Keratinocyte (primary cell): ENCODE measurements at regions not wholly inside any gene's neighbourhood (a gene's known extent, or its start where the extent isn't known, plus 50 kb on each side); places are given as distances from the start of the nearest gene placed in this dataset.

ENCODE experiments used
- DNase-seq: peaks from one replicate; pipeline ENCODE4 v3.0.0-alpha.2; 2011; ENCODE audit warnings: low read depth, missing footprints, low spot score
- FAIRE-seq: peaks from 2 replicates; lab custom pipeline; 2011; peaks lifted over from hg19 to GRCh38; lab: Jason Lieb, UNC
- H2AFZ ChIP-seq: 2 replicates; pipeline ENCODE4 v1.6.0; 2012; ENCODE audit warnings: low read length, control low read depth, inconsistent platforms; ENCODE audit not compliant: control insufficient read depth
- H3K27ac ChIP-seq: 2 replicates; pipeline ENCODE4 v1.5.1; 2011; ENCODE audit warnings: low read length; ENCODE audit not compliant: control insufficient read depth, insufficient read depth
- H3K27me3 ChIP-seq: 3 replicates; pipeline ENCODE4 v1.6.0; 2011; ENCODE audit warnings: low read length; ENCODE audit not compliant: control insufficient read depth, insufficient read depth; ENCODE audit errors: extremely low read depth
- H3K36me3 ChIP-seq, 2 experiments: 2 replicates in 1 of 2; 3 replicates in 1 of 2; pipeline ENCODE4 v1.5.1; 2011; ENCODE audit warnings: low read length in 2 of 2, mild to moderate bottlenecking in 1 of 2; ENCODE audit not compliant: control insufficient read depth in 2 of 2, insufficient read depth in 2 of 2; ENCODE audit errors: extremely low read depth in 1 of 2
- H3K4me1 ChIP-seq: 3 replicates; pipeline ENCODE4 v1.5.1; 2011; ENCODE audit warnings: low read length; ENCODE audit not compliant: control insufficient read depth, insufficient read depth; ENCODE audit errors: extremely low read depth
- H3K4me2 ChIP-seq: 3 replicates; pipeline ENCODE4 v1.6.0; 2011; ENCODE audit warnings: low read depth, low read length; ENCODE audit not compliant: control insufficient read depth, insufficient read depth; ENCODE audit errors: extremely low read depth
- H3K4me3 ChIP-seq, 3 experiments: fragments of 200-600 bp in 1 of 3; sonication (generic) in 1 of 3; 2 replicates in 2 of 3; 3 replicates in 1 of 3; pipeline ENCODE4 v1.5.1; 2011 to 2016; ENCODE audit warnings: low read length in 3 of 3, mild to moderate bottlenecking in 3 of 3, control low read depth in 2 of 3, inconsistent platforms in 1 of 3, low read depth in 1 of 3, mixed read lengths in 1 of 3, mixed run types in 1 of 3, moderate library complexity in 1 of 3; ENCODE audit not compliant: control insufficient read depth in 2 of 3, insufficient read depth in 2 of 3; ENCODE audit errors: extremely low read depth in 1 of 3
- H3K79me2 ChIP-seq: 2 replicates; pipeline ENCODE4 v1.6.0; 2012; ENCODE audit warnings: low read length; ENCODE audit not compliant: control insufficient read depth, insufficient read depth
- H3K9ac ChIP-seq: 3 replicates; pipeline ENCODE4 v1.6.0; 2011; ENCODE audit warnings: low read length; ENCODE audit not compliant: control insufficient read depth, insufficient read depth; ENCODE audit errors: extremely low read depth
- H3K9me1 ChIP-seq: 3 replicates; pipeline ENCODE4 v1.6.0; 2011; ENCODE audit warnings: low read length; ENCODE audit not compliant: control insufficient read depth, insufficient read depth; ENCODE audit errors: extremely low read depth
- H3K9me3 ChIP-seq: 2 replicates; pipeline ENCODE4 v1.5.1; 2012; ENCODE audit warnings: low read depth, low read length; ENCODE audit not compliant: control insufficient read depth
- H4K20me1 ChIP-seq: 3 replicates; pipeline ENCODE4 v1.6.0; 2011; ENCODE audit warnings: low read length; ENCODE audit not compliant: control insufficient read depth, insufficient read depth; ENCODE audit errors: extremely low read depth
- EZH2 ChIP-seq: IDR thresholded peaks from one replicate; pipeline ENCODE4 v1.6.1; 2012; ENCODE audit warnings: inconsistent platforms, mild to moderate bottlenecking, low read length, moderate library complexity
- dilution Hi-C: fragments of 300-500 bp; cut with MboI; formaldehyde crosslinking; loops from one replicate; pipeline ENCODE4 v1.7.0; 2020; ENCODE audit warnings: low sequenced_read_pairs; ENCODE audit not compliant: extremely low pct_ligation_motif_present
- TF ChIP-seq, protein P1 (sequence below), 3 experiments: IDR thresholded peaks in 1 of 3; conservative IDR thresholded peaks in 1 of 3; optimal IDR thresholded peaks in 1 of 3; 2 replicates in 2 of 3; 3 replicates in 1 of 3; pipeline versions ENCODE3 to v1.5.1; 2011; ENCODE audit warnings: low read length in 3 of 3, mild to moderate bottlenecking in 3 of 3, moderate library complexity in 2 of 3, control low read depth in 1 of 3, inconsistent platforms in 1 of 3; ENCODE audit not compliant: insufficient read depth in 2 of 3; ENCODE audit errors: extremely low read depth in 1 of 3

DNA sequence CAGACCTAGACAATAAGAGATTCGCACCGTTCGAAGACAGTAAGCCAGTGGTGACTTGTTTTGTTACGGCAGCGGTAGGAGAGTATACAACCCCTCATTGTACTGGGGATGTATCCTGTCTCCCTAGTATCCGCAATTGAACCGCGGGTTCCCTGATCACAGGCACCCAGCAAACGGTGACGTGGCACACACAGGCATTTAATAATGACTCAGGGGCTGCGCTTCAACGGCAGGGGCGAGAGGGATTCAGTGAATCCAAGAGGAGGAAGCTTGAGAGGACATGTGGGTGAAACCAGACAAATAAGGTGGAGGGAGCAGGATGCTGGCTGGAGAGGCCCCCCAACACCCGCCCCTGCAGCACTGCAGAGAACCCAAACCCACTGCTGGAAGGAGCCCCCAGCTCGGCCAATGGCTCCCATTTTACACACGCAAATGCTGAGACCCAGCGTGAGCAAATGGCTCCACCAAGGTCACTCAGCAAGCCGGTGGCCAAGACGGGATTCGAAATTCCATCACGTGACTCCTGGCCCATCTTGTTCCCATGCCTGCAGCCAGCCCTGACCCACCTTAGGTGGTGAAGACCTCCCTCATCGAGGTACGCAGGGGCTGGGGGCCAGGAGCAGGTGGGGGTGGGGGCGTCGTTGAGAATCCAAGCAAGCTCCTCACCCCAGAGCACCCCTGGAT, 149.9 kb downstream of the SYF2 start:
- dilution Hi-C loops: no loop called here
- no peaks in the 10 kb centered on the region for H3K9me3 ChIP-seq
- no peak overlapping the region for H3K4me2 ChIP-seq
- H2AFZ ChIP-seq: no peak overlapping the region
- no peak overlapping the region for H3K4me3 ChIP-seq
- H3K9me1 ChIP-seq: no peaks in the 10 kb centered on the region
- no peaks in the 10 kb centered on the region for H3K79me2 ChIP-seq
- H3K36me3 ChIP-seq: no peaks in the 10 kb centered on the region
- DNase-seq (no peak), FAIRE-seq (no peak)
- H3K4me1 ChIP-seq: no peaks in the 10 kb centered on the region
- no peaks in the 10 kb centered on the region for H4K20me1 ChIP-seq
- no peak overlapping the region for H3K27ac ChIP-seq
- no peak overlapping the region for H3K9ac ChIP-seq
- no peak for TF ChIP-seq EZH2
- TF ChIP-seq, protein P1, sequence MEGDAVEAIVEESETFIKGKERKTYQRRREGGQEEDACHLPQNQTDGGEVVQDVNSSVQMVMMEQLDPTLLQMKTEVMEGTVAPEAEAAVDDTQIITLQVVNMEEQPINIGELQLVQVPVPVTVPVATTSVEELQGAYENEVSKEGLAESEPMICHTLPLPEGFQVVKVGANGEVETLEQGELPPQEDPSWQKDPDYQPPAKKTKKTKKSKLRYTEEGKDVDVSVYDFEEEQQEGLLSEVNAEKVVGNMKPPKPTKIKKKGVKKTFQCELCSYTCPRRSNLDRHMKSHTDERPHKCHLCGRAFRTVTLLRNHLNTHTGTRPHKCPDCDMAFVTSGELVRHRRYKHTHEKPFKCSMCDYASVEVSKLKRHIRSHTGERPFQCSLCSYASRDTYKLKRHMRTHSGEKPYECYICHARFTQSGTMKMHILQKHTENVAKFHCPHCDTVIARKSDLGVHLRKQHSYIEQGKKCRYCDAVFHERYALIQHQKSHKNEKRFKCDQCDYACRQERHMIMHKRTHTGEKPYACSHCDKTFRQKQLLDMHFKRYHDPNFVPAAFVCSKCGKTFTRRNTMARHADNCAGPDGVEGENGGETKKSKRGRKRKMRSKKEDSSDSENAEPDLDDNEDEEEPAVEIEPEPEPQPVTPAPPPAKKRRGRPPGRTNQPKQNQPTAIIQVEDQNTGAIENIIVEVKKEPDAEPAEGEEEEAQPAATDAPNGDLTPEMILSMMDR (optimal IDR thresholded peaks at IDR 0.05 in 1 of 3, IDR thresholded peaks at IDR 0.05 in 1 of 3, conservative IDR thresholded peaks at IDR 0.05 in 1 of 3; ENCODE audit: extremely low read depth in 1 of 3, insufficient read depth in 2 of 3, low read length in 3 of 3): no peak
- peaks cover 7% of the 10 kb centered on the region for H3K27me3 ChIP-seq

DNA sequence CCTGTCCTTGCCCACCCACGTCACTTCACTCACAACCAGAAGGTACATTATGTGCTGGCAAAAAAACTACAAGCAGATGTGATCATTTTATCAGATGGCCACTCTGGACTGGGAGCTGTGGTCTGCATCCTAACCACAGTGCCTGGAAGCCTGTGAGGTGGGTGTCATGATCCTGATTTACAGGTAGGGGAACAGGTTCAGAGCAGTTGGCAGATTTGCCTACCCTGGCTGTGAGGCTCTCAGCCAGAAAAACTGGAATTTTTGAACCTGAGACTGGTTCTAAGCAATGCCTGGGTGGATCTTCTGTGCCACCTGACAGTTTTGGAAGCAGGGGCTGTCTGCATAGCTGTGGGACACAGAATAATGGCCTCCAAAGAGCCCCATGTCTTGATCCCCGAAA, 150.8 kb downstream of the SYF2 start:
- Histone ChIP-seq H3K36me3 (no peaks in the 10 kb centered on the region), H3K27ac (no peak overlapping the region), H3K79me2 (no peaks in the 10 kb centered on the region), H3K4me1 (no peaks in the 10 kb centered on the region), H4K20me1 (no peaks in the 10 kb centered on the region), H3K9me1 (no peaks in the 10 kb centered on the region), H3K9me3 (no peaks in the 10 kb centered on the region), H2AFZ (no peak overlapping the region), H3K4me2 (no peak overlapping the region), H3K4me3 (no peak overlapping the region), H3K27me3 (peaks cover 6% of the 10 kb centered on the region), H3K9ac (no peak overlapping the region)
- DNase-seq: no peak
- FAIRE-seq: no peak
- dilution Hi-C loops: no loop called here
- TF ChIP-seq EZH2: no peak
- TF ChIP-seq, protein P1 (optimal IDR thresholded peaks at IDR 0.05 in 1 of 3, IDR thresholded peaks at IDR 0.05 in 1 of 3, conservative IDR thresholded peaks at IDR 0.05 in 1 of 3; ENCODE audit: extremely low read depth in 1 of 3, insufficient read depth in 2 of 3, low read length in 3 of 3): no peak
